Hematopoietic multipotent progenitor cell (in vitro differentiated cells): ENCODE measurements at regions not wholly inside any gene's neighbourhood (a gene's known extent, or its start where the extent isn't known, plus 50 kb on each side); places are given as distances from the start of the nearest gene placed in this dataset.
"Not testable (repeated sequence)": the region's sequence is repeated elsewhere in the genome, so short reads cannot be mapped to it uniquely, and the experiment has no call there.

Source experiments
- DNase-seq, 3 donors: peaks; one replicate each; pipeline ENCODE4 v3.0.0-alpha.2; 2011 to 2015; ENCODE audit warnings: low read depth in 2 of 3, low spot score in 2 of 3

DNA sequence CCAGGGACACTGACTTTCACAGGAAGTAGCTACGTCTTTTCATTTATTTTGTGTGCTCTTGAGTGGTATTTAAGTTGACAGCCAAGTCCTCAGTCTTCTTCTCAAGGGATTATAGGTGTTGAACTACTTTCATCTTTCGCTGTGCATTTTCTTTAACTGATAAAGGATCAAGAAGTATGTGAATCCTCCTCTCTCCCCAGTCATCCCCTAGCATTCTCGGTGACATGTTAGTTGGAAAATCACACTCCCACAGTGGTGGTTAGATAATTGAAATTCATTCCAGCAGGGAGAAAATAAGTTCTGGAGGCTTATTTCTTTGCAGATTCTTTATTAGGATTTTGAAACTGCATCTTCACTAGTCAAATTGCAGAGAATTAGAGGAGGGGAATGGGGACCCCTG is 569.4 kb downstream of the MEI4 start:
- no peak for DNase-seq

DNA sequence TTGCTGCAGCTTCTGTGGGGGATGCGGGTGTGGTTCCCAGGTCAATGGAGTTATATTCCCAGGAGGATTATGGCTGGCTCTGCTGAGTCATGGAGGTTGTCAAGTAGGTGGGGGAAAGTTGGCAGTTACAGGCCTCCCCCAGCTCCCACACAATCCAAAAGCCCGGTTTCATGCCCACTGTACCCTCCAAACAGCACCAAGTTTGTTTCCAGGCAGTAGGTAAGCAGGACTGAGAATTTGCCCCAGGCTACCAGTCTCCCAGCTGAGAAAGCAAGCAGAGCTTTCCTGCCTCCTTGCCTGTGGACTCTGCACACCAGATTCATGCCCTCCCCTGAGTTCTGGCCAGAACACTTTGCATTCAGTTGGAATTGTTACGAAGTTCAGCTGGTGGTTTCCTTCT is 578.2 kb downstream of the MEI4 start:
- no peak for DNase-seq

DNA sequence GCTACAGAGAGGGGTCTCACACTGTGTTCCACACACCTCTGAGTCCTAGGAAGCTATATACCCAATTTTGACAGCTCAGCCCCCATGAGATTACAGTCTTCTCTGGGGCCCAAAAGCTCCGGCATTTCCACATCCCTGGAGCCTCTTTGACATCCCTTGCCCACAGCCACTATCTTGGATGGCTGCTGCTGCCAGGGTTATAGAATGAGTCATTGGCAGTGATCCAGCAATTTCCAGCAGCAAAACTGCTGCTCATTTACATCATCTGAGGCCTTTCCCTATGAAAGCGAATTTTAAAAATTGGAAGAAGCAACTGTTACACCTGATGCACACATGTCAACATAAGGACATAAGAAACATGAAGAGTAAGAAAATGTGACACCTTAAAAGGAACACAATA is 590.7 kb downstream of the MEI4 start:
- no peak for DNase-seq

DNA sequence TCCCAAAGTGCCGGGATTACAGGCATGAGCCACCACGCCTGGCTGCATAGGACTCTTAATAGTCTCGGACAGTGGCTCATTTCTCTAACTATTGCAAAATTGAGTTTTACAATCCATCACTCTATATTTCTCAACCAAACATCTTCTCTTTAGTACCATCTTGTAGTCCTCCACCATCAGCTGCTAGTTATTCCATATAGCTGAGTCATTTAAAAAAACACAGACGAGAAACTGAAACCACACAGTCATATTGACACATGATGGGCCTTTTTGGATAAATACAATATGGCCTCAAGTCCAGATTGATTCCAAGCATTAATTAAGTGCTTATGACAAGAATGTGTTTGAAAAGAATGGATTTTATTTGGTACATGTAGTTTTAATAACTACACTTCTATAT is 599.1 kb downstream of the MEI4 start:
- DNase-seq = no peak

DNA sequence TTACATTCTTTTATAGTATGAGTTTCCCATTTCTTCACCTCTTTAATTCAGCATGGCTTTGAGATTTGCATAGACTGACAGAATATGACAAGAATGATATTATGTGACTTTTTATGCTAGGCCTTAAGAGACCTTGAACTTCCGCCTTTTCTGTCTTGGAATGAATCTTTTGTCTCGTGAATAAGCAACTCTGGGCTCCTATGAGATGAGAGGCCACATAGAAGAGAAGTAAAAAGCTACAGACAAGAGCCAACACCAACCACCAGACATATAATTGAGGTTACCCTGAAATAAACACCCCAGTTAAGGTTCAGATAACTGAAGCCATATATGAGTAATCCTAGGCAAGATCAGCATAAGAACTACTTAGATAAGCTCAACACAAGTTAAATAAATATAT is 600.8 kb downstream of the MEI4 start:
- DNase-seq = no peak

DNA sequence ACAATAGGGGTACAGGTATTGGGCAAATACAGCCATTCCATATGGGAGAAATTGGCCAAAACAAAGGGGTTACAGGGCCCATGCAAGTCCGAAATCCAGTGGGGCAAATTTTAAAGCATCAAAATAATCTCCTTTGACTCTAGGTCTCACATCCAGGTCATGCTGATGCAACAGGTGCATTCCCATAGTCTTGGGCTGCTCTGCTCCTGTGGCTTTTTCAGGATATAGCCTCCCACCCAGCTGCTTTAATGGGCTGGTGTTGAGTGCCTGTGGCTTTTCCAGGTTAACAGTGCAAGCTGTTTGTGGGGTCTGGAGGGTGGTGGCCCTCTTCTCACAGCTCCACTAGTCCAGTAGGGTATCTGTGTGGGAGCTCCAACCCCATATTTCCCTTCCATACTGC is 607.1 kb downstream of the MEI4 start:
- DNase-seq = no peak

DNA sequence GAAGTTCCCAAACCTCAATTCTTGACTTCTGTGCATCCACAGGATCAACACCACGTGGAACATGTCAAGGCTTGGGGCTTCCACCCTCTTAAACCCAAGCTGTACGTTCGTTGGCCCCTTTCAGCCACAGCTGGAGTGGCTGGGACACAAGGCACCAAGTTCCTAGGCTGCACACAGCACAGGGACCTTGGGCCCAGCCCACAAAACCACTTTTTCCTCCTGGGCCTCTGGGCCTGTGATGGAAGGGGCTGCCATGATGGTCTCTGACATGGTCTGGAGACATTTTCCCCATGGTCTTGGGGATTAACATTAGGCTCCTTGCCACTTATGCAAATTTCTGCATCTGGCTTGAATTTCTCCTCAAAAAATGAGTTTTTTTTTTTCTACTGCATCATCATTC is 606.9 kb upstream of the IRAK1BP1 start:
- DNase-seq = not testable (repeated sequence)

DNA sequence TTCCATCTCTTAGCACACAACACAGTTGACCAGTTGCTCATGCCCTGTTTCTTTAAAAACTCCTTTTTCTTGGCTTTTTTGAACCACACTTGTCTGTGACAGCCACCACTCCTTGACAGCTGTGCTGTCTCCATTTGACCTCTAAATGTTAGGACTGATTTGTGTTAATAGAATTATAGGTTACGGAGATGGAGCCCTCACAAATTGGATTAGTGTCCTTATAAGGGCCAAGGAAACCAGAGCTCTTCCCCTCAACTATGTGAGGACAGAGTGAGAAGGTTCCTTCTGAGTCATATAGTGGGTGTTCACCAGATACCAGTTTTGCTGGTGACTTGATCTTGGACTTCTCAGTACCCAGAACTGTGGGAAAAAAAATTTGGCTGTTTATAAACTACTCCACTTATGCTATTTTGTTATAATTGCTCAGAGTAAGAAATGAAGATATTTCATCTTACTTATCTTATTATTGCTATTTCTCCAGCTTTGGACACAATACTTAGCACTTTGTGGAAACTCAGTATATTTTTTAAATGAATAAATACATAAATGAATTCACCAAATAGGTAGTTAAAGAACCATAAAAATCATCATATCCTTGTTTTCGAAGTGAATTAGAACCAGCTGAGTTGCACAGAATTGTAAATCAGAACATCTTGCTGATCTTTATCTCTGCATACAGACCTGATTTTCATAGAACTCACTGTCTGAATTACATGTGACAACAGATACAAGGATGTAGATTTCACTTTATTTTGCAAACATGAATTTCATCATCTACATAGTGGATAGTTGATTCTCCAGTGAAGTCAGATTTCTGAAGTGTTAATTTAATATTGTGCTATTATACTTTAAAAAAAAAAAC is 598.5 kb upstream of the IRAK1BP1 start:
- DNase-seq = no peak

DNA sequence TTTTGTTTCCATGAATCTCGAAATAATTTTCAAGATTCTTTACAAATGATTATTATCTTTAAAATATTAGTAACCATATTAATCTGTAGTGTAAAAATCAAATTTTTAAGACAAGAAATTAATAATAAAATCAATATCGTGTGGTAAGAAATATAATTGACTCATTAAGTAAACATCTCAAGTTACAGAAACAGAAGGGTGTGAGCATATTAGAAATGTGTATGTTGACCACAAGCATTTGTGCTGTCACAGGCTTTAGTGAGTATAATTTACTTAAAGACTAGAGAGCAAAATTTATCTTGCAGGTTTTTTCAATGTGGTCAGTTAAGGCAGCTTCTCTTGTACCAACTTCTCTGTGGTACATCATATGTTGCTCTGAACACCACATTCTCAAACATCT is 566.5 kb upstream of the IRAK1BP1 start:
- no peak for DNase-seq

DNA sequence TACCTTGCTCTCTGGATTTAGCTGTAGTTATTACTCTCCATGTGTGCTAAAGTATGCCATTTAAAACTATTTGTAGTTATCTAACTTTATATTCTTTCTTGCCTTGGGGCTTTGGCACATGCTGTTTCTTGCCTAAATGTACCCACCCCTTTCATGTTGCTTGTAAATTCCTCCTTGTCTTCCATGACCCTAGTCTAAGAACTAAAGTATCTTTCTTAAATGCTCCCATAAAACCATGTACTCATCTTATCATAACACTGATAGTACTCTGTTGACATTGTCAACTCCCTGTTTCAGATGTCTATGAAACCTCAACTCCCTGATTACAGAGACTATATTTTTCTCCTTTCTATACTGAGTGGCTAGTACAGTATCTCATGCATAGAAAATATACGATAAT is 564.9 kb upstream of the IRAK1BP1 start:
- DNase-seq = no peak

DNA sequence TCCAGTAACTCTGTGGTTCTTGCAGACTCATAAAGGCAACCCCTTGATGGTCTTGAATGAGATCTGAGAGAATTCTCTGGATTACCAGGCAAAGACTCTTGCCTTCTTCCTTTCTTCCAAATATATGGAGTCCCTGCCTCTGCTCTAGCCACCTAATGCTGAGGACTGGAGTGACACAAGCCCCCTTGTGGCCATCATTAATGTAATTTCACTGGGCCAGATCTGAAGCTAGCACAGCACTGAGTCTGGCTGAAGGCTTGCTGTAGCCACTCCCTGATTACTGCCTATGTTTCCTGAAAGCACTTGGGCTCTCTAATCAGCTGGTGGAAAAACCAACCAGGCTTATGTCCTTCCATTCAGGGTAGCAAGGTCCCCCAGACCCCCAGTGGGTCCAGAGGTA is 559.3 kb upstream of the IRAK1BP1 start:
- DNase-seq = no peak

DNA sequence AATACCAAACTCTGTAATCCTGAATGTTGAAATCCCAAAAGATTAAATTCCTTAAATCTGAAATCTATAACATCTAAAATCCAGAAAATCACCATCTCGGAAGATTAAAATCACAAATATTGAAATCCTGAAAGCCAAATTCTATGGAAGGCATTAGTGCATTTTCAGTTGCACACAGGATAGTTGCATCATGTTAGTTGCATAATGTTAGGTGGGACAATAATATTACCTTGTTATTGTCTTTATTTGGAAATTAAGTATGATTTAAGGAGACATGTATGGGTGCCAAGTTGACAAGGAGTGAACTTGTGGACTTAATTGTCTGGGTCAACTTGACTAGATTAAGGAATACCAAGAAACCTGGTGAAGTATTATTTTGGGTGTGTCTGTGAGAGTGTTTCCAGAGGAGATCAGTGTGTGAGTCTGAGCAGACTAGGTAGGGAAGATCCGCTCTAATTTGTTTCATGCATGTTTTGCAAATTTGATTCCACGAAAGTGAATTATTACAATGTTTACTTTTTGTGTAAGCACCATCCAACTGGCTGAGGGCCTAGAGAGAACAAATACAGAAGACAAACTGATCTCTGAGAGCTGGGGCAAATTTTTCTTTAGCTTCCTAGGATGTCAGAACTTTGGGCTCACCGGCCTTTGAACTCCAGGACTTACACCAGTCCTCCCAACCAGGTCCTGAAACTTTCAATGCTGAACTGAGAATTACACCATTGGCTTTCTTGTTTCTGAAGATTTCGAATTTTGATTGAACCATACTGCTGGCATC is 545.1 kb upstream of the IRAK1BP1 start:
- DNase-seq = no peak

DNA sequence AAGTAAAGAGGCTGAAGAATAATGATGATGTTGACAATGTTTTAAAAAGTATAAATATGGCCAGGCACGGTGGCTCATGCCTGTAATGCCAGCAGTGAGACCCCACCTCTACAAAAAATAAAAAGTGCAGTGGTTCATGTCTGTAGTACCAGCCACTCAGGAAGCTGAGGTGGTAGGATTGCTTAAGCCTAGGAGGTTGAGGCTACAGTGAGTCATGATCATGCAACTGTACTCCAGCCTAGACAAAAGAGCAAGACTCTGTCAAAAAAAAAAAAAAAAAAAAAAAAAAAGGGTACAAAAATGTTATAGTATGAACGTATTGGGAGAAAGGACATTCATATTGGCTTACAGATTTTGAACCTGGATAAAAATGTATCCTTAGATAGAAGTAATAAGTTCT is 543.1 kb upstream of the IRAK1BP1 start:
- no peak for DNase-seq

DNA sequence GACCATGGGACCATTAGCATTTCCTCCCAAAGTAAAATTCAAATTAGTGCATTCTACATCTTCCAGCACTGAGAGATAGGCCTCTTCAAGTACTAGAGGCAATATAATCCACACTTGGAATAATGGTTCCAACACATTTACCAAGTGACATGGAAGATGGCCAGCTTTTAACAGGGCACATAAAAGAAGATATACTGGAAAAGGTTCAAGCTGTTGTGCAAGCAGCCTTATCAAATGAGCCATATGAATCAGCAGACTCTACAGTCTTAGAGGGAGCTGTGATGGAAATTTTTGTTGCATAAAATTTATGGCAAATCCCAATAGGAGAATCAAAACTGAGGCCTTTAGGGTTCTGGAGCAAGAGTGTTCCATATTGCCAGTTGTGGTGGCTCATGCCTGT is 526.6 kb upstream of the IRAK1BP1 start:
- no peak for DNase-seq

DNA sequence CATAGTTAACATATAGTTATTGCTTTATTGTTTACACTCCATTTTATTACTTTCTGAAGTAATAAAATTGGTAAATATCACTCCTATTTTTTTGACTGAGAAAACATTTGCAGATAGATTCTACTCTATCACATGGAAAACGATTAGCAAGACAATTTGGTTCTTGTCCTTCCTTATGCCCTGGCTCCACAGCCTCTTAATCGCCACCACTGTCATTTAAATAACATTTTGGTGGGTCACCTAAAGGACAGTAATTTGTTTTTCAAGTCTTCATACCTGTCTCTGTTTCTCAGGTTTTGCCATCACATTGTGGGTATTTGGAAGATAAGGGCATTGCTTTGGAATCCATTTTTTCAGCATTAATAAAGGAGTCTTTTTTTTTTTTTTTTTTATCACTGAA is 521.5 kb upstream of the IRAK1BP1 start:
- no peak for DNase-seq

DNA sequence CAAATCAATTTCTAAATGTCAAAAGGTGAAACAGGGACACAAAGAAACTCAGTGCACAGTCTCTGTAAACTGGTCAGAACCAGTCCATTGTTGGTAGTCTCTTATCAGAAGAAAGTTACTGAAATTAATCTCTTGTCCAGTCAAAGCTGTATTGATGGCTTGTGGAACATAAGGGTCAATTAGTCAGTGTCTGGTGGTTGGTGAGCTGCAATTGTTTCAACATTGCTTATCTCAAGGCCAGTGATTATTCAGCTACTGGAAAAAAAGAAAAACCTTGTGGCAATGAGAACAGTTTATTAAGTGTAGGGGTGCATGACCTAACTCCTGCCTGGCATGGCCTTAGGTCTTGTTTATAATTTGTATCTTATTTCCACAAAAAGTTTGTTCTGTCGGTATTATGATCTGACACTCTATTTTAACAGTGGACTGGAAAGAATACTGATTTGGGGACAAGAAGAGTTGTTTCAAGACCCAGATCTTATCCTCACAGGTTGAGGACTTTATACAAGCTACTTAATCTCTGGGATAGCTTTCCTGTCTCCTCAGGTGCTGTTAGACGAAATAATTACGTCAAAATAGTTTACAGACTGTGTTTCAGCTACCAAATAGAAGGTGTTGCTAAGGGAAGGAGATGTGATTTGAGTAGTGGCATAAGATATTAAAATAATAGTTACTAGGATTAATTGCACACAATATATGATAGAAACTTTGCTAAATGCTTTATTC is 520.0 kb upstream of the IRAK1BP1 start:
- no peak for DNase-seq

DNA sequence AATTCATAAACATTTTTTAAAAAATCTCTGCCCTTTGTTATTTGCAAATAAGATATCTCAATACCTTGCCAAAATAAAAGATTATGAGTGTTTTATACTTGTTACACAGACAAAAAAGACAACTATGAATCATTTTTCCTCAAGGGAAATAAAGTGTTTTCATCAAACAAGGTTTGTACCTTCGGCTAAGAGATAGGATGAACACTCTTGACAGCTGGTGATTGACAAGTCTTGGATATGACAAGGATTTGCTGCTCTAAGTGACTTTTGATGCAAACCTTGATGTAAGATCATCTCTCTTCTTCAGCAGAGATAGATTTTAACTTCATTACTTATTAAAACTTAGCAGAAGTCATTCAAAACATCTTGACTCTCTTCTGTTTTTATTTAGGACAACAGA is 514.3 kb upstream of the IRAK1BP1 start:
- no peak for DNase-seq

DNA sequence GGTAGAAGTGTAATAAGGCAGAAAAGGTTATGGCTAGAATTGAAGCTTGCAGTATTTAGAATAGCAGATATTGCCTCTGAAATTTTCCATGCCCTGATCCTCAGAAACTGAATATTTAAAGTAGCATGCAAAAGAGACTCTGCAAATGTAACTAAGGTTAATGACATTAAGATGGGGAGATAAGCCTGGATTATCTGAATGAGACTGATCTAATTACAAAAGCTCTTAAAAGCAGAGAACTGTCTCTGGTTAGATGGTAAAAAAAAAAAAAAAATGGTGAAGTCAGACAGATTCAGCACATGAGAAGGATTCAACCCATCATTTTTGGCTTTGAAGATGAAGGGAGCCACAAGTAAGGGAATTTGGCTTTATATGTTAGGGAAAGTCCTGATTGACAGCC is 503.7 kb upstream of the IRAK1BP1 start:
- DNase-seq = no peak

DNA sequence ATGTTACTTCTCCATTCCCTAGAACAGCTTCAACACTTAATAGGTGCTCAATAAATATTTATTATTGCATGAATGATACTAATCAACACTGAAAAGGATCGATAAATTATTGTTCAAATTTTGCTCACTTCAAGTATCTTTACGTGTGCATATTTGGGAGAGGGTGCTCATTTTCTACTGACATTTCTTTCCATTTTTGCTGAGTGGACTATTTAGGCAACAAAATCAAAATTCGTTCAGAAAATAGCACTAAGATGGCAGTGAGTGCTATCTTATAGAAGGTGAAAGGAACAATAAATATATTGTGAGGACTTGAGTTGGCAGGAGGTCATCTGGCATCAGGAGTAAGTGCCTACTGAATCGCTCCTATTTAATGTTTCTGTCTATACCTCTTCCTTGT is 501.9 kb upstream of the IRAK1BP1 start:
- no peak for DNase-seq

DNA sequence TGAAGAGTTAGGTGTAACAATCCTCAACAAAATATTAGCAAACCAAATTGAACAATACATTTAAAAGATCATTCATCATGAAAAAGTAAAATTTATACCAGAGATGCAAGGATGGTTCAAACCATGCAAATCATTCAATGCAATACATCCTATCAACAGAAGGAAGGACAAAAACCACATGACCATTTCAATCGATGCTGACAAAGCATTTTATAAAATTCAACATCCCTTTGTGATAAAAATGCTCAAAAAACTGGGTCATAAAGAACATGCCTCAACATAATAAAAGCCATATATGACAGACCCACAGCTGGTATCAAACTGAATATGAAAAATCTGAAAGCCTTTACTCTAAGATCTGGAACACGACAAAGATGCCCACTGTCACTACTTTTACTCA is 490.3 kb upstream of the IRAK1BP1 start:
- DNase-seq = no peak

DNA sequence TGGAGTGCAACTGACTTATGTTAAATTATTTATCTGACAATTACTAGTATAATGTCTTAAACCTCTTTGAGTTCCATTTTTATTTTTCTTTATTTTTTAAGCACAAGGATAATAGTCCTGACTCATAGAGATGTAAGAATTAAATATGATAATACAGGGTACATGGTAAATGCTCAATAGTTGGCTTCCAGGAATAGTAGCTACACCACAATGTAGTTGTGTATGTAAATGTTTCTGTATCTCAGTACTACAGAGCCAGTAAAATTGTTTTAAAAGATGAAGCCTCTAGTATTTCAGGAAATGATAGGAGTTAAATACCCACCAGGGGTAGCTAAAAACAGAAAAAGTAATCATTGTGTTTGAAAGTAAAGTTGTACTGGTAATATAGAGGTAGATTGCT is 487.4 kb upstream of the IRAK1BP1 start:
- DNase-seq = no peak

DNA sequence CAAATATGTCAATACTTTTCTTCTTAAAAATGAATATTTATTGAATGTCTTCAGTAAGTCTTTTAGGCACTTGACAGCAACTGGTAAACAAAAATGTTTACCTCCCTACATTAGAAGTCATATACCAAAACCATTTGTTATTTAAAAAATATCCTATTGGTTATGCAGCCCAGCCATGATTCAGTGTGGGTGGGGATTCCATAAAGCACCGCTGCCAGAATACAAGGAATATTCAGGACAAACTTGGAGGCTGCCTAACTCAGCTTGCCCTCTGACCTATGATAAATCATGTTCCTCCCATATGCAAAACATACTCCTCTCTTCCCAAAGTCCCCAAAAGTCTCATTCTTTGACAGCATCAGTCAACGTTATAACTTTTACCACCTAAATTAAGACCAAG is 486.8 kb upstream of the IRAK1BP1 start:
- DNase-seq = no peak
